ENCODE measurements at regions not wholly inside any gene's neighbourhood (a gene's known extent, or its start where the extent isn't known, plus 50 kb on each side); places are given as distances from the start of the nearest gene placed in this dataset.

- ATAC-seq (ENCODE audit: insufficient number of reproducible peaks, low FRiP score, low read depth) (no peak), DNase-seq (ENCODE audit: low spot score) (no peak)
- Histone ChIP-seq H3K36me3 (no peaks in the 10 kb centered on the region), H3K27me3 (replicated peaks; ENCODE audit: insufficient read depth) (no peaks in the 10 kb centered on the region), H3K27ac (no peak overlapping the region), H3K4me1 (ENCODE audit: control insufficient read depth in 1 of 2, low read depth in 2 of 2) (no peaks in the 10 kb centered on the region), H3K9me3 (no peaks in the 10 kb centered on the region), H3K4me3 (no peak overlapping the region)
- TF ChIP-seq, protein P1, sequence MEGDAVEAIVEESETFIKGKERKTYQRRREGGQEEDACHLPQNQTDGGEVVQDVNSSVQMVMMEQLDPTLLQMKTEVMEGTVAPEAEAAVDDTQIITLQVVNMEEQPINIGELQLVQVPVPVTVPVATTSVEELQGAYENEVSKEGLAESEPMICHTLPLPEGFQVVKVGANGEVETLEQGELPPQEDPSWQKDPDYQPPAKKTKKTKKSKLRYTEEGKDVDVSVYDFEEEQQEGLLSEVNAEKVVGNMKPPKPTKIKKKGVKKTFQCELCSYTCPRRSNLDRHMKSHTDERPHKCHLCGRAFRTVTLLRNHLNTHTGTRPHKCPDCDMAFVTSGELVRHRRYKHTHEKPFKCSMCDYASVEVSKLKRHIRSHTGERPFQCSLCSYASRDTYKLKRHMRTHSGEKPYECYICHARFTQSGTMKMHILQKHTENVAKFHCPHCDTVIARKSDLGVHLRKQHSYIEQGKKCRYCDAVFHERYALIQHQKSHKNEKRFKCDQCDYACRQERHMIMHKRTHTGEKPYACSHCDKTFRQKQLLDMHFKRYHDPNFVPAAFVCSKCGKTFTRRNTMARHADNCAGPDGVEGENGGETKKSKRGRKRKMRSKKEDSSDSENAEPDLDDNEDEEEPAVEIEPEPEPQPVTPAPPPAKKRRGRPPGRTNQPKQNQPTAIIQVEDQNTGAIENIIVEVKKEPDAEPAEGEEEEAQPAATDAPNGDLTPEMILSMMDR (IDR thresholded peaks at IDR 0.05), result no peak
Observed at GRCh38 chr2:51258301-51258700, 226.4 kb upstream of the NRXN1 start.

DNA sequence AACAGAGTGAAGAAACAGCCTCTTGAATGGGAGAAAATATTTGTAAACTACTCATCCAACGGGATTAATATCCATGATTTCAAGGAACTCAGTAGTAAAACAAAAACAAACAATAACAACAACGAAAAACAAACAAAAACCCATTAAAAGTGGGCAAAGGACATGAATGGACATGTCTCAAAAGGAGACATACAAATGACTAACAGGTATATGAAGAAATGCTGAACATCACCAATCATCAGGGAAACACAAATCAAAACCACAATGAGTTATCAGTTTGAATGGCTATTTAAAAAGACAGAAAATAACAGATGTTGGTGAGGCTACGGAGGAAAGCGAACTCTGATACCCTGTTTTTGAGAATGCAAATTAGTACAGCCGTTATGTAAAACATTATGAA lies 224.8 kb upstream of the NRXN1 start:
- H3K4me1 ChIP-seq (ENCODE audit: control insufficient read depth in 1 of 2, low read depth in 2 of 2), result no peaks in the 10 kb centered on the region
- no peaks in the 10 kb centered on the region for H3K27me3 ChIP-seq (replicated peaks; ENCODE audit: insufficient read depth)
- H3K36me3 ChIP-seq, result no peaks in the 10 kb centered on the region
- DNase-seq (ENCODE audit: low spot score), result no peak
- no peak for ATAC-seq (ENCODE audit: insufficient number of reproducible peaks, low FRiP score, low read depth)
- TF ChIP-seq, protein P1 (IDR thresholded peaks at IDR 0.05), result no peak
- H3K9me3 ChIP-seq, result no peaks in the 10 kb centered on the region
- no peak overlapping the region for H3K4me3 ChIP-seq
- no peak overlapping the region for H3K27ac ChIP-seq

- Histone ChIP-seq H3K27me3 (replicated peaks; ENCODE audit: insufficient read depth) (no peaks in the 10 kb centered on the region), H3K4me1 (ENCODE audit: control insufficient read depth in 1 of 2, low read depth in 2 of 2) (no peaks in the 10 kb centered on the region), H3K36me3 (no peaks in the 10 kb centered on the region), H3K4me3 (no peak overlapping the region), H3K9me3 (no peaks in the 10 kb centered on the region), H3K27ac (no peak overlapping the region)
- DNase-seq (ENCODE audit: low spot score) (no peak), ATAC-seq (ENCODE audit: insufficient number of reproducible peaks, low FRiP score, low read depth) (no peak)
- TF ChIP-seq, protein P1 (IDR thresholded peaks at IDR 0.05), result no peak
Observed at GRCh38 chr2:51251356-51251755, 219.4 kb upstream of the NRXN1 start.

- ATAC-seq (ENCODE audit: insufficient number of reproducible peaks, low FRiP score, low read depth) (no peak), DNase-seq (ENCODE audit: low spot score) (no peak)
- Histone ChIP-seq H3K4me1 (ENCODE audit: control insufficient read depth in 1 of 2, low read depth in 2 of 2) (no peaks in the 10 kb centered on the region), H3K27ac (no peak overlapping the region), H3K9me3 (no peaks in the 10 kb centered on the region), H3K36me3 (no peaks in the 10 kb centered on the region), H3K4me3 (no peak overlapping the region), H3K27me3 (replicated peaks; ENCODE audit: insufficient read depth) (no peaks in the 10 kb centered on the region)
- TF ChIP-seq, protein P1 (IDR thresholded peaks at IDR 0.05), result no peak
Observed at GRCh38 chr2:51247252-51247805, 215.4 kb upstream of the NRXN1 start.

DNA sequence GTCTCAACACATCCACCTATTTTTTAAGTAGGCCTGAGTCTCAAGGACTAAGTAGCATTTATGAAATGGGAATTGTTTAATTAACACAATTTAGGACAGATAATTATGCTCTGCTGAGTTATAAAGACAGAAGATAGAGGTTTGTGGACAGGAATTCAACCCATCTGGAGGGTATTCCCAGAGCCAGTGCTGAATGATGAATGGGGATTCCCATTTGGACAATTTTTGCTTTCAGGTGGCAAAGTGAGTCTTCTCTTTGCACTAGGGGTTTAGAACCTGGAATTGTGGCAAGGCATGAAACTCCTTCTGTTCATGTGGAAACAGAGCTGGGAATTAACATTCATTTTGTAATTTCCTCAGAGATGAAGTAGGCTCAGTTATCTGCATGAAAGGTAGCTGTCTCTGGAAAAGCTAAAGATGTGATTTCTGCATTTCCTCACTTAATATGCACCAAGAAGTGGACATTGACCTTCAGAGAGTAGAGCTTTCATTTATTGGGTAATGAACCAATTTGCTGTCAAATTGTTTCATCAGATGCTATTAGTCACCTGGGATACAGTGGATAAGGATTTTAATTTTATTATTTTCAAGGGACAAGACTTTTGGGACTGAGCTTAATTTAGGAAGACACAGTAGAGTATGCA lies 212.1 kb upstream of the NRXN1 start:
- Histone ChIP-seq H3K4me1 (ENCODE audit: control insufficient read depth in 1 of 2, low read depth in 2 of 2) (no peaks in the 10 kb centered on the region), H3K4me3 (no peak overlapping the region), H3K27me3 (replicated peaks; ENCODE audit: insufficient read depth) (no peaks in the 10 kb centered on the region), H3K36me3 (no peaks in the 10 kb centered on the region), H3K9me3 (no peaks in the 10 kb centered on the region), H3K27ac (no peak overlapping the region)
- ATAC-seq (ENCODE audit: insufficient number of reproducible peaks, low FRiP score, low read depth) (no peak), DNase-seq (ENCODE audit: low spot score) (no peak)
- TF ChIP-seq, protein P1 (IDR thresholded peaks at IDR 0.05), result no peak

Data from thoracic aorta (tissue), 2 donors.